Activated CD8-positive, alpha-beta T cell treated with anti-CD3 and anti-CD28 coated beads for 36 hours (primary cell): ENCODE measurements at regions not wholly inside any gene's neighbourhood (a gene's known extent, or its start where the extent isn't known, plus 50 kb on each side); places are given as distances from the start of the nearest gene placed in this dataset.

Source experiments
- ATAC-seq: fragments of 200-7000 bp; cut with Tn5 transposase; one replicate; pipeline ENCODE4 v1.10.0; 2021; ENCODE audit warnings: mild to moderate bottlenecking, moderate library complexity
- CTCF ChIA-PET: fragments of 350-600 bp; sonication (Branson Sonifier 250); formaldehyde crosslinking; loops from one replicate; lab custom pipeline; 2021; ENCODE audit warnings: antibody characterized with exemption; lab: Charles Lee
- POLR2A ChIA-PET: fragments of 350-600 bp; sonication (Branson Sonifier 250); formaldehyde crosslinking; loops from one replicate; lab custom pipeline; 2021; ENCODE audit warnings: antibody characterized with exemption; lab: Charles Lee
- DNase-seq: peaks from one replicate; pipeline ENCODE4 v3.0.0-alpha.2; 2020
- H3K27ac Mint-ChIP-seq: one replicate; pipeline ENCODE4 v1.8.0; 2021; ENCODE audit warnings: mild to moderate bottlenecking, mixed read lengths
- H3K27me3 Mint-ChIP-seq: one replicate; pipeline ENCODE4 v1.8.0; 2021; ENCODE audit warnings: mixed read lengths
- H3K36me3 Mint-ChIP-seq: one replicate; pipeline ENCODE4 v1.8.0; 2021; ENCODE audit warnings: low read depth, mixed read lengths
- H3K4me1 Mint-ChIP-seq: one replicate; pipeline ENCODE4 v1.8.0; 2021; ENCODE audit warnings: low read depth, mixed read lengths
- H3K4me3 Mint-ChIP-seq: one replicate; pipeline ENCODE4 v1.8.0; 2021; ENCODE audit warnings: mild to moderate bottlenecking, moderate library complexity, mixed read lengths
- H3K9me3 Mint-ChIP-seq: one replicate; pipeline ENCODE4 v1.8.0; 2021; ENCODE audit warnings: mixed read lengths
- CTCF ChIP-seq: fragments of 200-600 bp; IDR thresholded peaks from one replicate; pipeline ENCODE4 v1.8.0; 2022; ENCODE audit warnings: antibody characterized with exemption, mild to moderate bottlenecking
- intact Hi-C: fragments of 100-400 bp; cut with micrococcal nuclease; formaldehyde crosslinking; loops from one replicate; pipeline ENCODE4 v1.10.0; 2022

- CTCF ChIA-PET = interaction anchor here (1.8 kb wide), 1 partner anchor 18 kb away, joined by 7 read pairs; no protein-coding TSS in a partner anchor
- ATAC-seq (no peak), DNase-seq (no peak)
- no peaks in the 10 kb centered on the region for H3K36me3 Mint-ChIP-seq
- intact Hi-C loops = no loop called here
- H3K4me1 Mint-ChIP-seq = peaks cover 19% of the 10 kb centered on the region
- H3K4me3 Mint-ChIP-seq = no peak overlapping the region
- peaks cover 12% of the 10 kb centered on the region for H3K27me3 Mint-ChIP-seq
- H3K9me3 Mint-ChIP-seq = peaks cover 2% of the 10 kb centered on the region
- no peak for TF ChIP-seq CTCF
- H3K27ac Mint-ChIP-seq = no peak overlapping the region
- POLR2A ChIA-PET = no interaction called here
Observed at GRCh38 chr12:11960646-11961045, 110.1 kb upstream of the BCL2L14 start.

GRCh38 chr12:11961686-11962085 is 109.1 kb upstream of the BCL2L14 start:
- CTCF ChIA-PET = interaction anchor here (0.9 to 1.8 kb wide), 2 partner anchors 17 to 380 kb away, joined by 3 to 7 read pairs; no protein-coding TSS in a partner anchor
- ATAC-seq = no peak
- Mint-ChIP-seq H3K36me3 (no peaks in the 10 kb centered on the region), H3K27me3 (peaks cover 6% of the 10 kb centered on the region), H3K4me1 (peaks cover 19% of the 10 kb centered on the region), H3K27ac (no peak overlapping the region), H3K9me3 (peaks cover 2% of the 10 kb centered on the region), H3K4me3 (no peak overlapping the region)
- intact Hi-C loops = no loop called here
- POLR2A ChIA-PET = no interaction called here
- no peak for TF ChIP-seq CTCF
- no peak for DNase-seq

GRCh38 chr12:11962860-11963259 is 107.9 kb upstream of the BCL2L14 start:
- Mint-ChIP-seq H3K9me3 (peaks cover 2% of the 10 kb centered on the region), H3K4me3 (no peak overlapping the region), H3K36me3 (no peaks in the 10 kb centered on the region), H3K27me3 (peaks cover 3% of the 10 kb centered on the region), H3K4me1 (peaks cover 18% of the 10 kb centered on the region), H3K27ac (no peak overlapping the region)
- no peak for ATAC-seq
- no peak for DNase-seq
- ChIA-PET POLR2A (interaction anchor here (1.0 kb wide), 1 partner anchor 41 kb away, joined by 5 read pairs; no protein-coding TSS in a partner anchor), CTCF (interaction anchor here (1.1 to 1.3 kb wide), 2 partner anchors 10 to 70 kb away, joined by 4 read pairs; no protein-coding TSS in a partner anchor)
- intact Hi-C loops = no loop called here
- no peak for TF ChIP-seq CTCF

- intact Hi-C loops = no loop called here
- POLR2A ChIA-PET = no interaction called here
- Mint-ChIP-seq H3K27ac (no peak overlapping the region), H3K36me3 (no peaks in the 10 kb centered on the region), H3K4me3 (no peak overlapping the region), H3K4me1 (peaks cover 7% of the 10 kb centered on the region), H3K9me3 (peaks cover 2% of the 10 kb centered on the region), H3K27me3 (no peaks in the 10 kb centered on the region)
- TF ChIP-seq CTCF = no peak
- CTCF ChIA-PET = interaction anchor here (1.1 to 1.3 kb wide), 2 partner anchors 9 to 69 kb away, joined by 4 read pairs; no protein-coding TSS in a partner anchor
- no peak for DNase-seq
- ATAC-seq = no peak
Observed at GRCh38 chr12:11963841-11964471, 106.8 kb upstream of the BCL2L14 start.

- no peaks in the 10 kb centered on the region for H3K36me3 Mint-ChIP-seq
- ChIA-PET CTCF (no interaction called here), POLR2A (interaction anchor here (1.0 kb wide), 1 partner anchor 44 kb away, joined by 4 read pairs; no protein-coding TSS in a partner anchor)
- H3K4me1 Mint-ChIP-seq = no peaks in the 10 kb centered on the region
- no peak for ATAC-seq
- H3K4me3 Mint-ChIP-seq = no peak overlapping the region
- peaks cover 2% of the 10 kb centered on the region for H3K9me3 Mint-ChIP-seq
- no peak for DNase-seq
- no peak overlapping the region for H3K27ac Mint-ChIP-seq
- H3K27me3 Mint-ChIP-seq = no peaks in the 10 kb centered on the region
- intact Hi-C loops = no loop called here
- TF ChIP-seq CTCF = no peak
Observed at GRCh38 chr12:11965258-11965910, 105.4 kb upstream of the BCL2L14 start.
